ENCODE measurements at regions not wholly inside any gene's neighbourhood (a gene's known extent, or its start where the extent isn't known, plus 50 kb on each side); places are given as distances from the start of the nearest gene placed in this dataset.

DNA sequence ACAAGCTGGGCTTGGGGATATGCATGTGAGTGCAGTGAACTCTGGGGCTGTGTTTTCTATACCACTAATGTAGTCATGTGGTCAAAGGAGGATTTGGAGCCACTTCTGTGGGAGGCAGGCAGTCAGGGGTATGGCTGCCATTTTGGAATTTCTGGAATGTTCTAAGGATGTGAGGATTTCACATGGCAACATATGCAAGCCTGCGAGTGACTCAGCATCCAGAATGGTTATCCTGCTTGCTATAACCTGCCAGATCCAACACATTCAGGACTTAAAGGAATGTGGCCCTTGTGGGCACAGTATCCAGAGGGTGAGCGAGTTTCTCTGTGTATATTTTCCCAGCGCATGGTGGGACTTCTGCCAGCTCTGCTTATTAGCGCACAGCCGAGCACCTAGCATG, 249.2 kb upstream of the PWP1 start:
- TF ChIP-seq POLR2A (IDR thresholded peaks at IDR 0.05) = no peak
- TF ChIP-seq, protein P1, sequence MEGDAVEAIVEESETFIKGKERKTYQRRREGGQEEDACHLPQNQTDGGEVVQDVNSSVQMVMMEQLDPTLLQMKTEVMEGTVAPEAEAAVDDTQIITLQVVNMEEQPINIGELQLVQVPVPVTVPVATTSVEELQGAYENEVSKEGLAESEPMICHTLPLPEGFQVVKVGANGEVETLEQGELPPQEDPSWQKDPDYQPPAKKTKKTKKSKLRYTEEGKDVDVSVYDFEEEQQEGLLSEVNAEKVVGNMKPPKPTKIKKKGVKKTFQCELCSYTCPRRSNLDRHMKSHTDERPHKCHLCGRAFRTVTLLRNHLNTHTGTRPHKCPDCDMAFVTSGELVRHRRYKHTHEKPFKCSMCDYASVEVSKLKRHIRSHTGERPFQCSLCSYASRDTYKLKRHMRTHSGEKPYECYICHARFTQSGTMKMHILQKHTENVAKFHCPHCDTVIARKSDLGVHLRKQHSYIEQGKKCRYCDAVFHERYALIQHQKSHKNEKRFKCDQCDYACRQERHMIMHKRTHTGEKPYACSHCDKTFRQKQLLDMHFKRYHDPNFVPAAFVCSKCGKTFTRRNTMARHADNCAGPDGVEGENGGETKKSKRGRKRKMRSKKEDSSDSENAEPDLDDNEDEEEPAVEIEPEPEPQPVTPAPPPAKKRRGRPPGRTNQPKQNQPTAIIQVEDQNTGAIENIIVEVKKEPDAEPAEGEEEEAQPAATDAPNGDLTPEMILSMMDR (IDR thresholded peaks at IDR 0.05) = no peak
